Right atrium auricular region (tissue), 2 donors: ENCODE measurements at regions not wholly inside any gene's neighbourhood (a gene's known extent, or its start where the extent isn't known, plus 50 kb on each side); places are given as distances from the start of the nearest gene placed in this dataset.

Experiments
- DNase-seq: peaks from one replicate; pipeline ENCODE4 v3.0.0-alpha.2; 2019; ENCODE audit warnings: low spot score
- H3K27ac ChIP-seq, 2 donors: fragments of 200-600 bp; sonication (generic); 1 replicate in 1 of 2; 2 replicates in 1 of 2; pipeline ENCODE4 v1.5.1; 2016 to 2019
- H3K27me3 ChIP-seq, 2 donors: fragments of 200-600 bp; sonication (generic); one replicate each; pipeline versions ENCODE4 v1.5.1 to v1.6.0; 2017 to 2019
- H3K36me3 ChIP-seq: fragments of 200-600 bp; sonication (generic); one replicate; pipeline ENCODE4 v1.5.1; 2016
- H3K4me1 ChIP-seq, 2 donors: fragments of 200-600 bp; sonication (generic); one replicate each; pipeline versions ENCODE4 v1.5.1 to v1.6.0; 2017 to 2019
- H3K4me3 ChIP-seq, 2 donors: fragments of 200-600 bp; sonication (generic); 1 replicate in 1 of 2; 2 replicates in 1 of 2; pipeline ENCODE4 v1.5.1; 2017 to 2019; ENCODE audit warnings: mild to moderate bottlenecking in 1 of 2, moderate library complexity in 1 of 2
- H3K9me3 ChIP-seq, 2 donors: fragments of 200-600 bp; sonication (generic); one replicate each; pipeline ENCODE4 v1.5.1; 2019
- CTCF ChIP-seq, 2 donors: fragments of 200-600 bp; sonication (generic); IDR thresholded peaks; one replicate each; pipeline ENCODE4 v1.5.1; 2019; ENCODE audit warnings: antibody characterized with exemption in 2 of 2

- DNase-seq, result no peak
- no peak overlapping the region for H3K27ac ChIP-seq
- no peak overlapping the region for H3K4me3 ChIP-seq
- peaks cover 0 to 25% of the 10 kb centered on the region in 2 donors for H3K4me1 ChIP-seq
- H3K36me3 ChIP-seq, result no peaks in the 10 kb centered on the region
- H3K27me3 ChIP-seq, result peaks cover 15 to 29% of the 10 kb centered on the region in 2 donors
- no peak for TF ChIP-seq CTCF (IDR thresholded peaks at IDR 0.05)
- no peaks in the 10 kb centered on the region for H3K9me3 ChIP-seq
Observed at GRCh38 chr7:128170461-128170860, 70.6 kb upstream of the LEP start.

- H3K27ac ChIP-seq, result no peak overlapping the region
- H3K27me3 ChIP-seq, result peaks cover 13 to 22% of the 10 kb centered on the region in 2 donors
Observed at GRCh38 chr7:128171342-128171918, 69.6 kb upstream of the LEP start.

GRCh38 chr7:128172151-128172550 is 68.9 kb upstream of the LEP start:
- H3K27ac ChIP-seq, result no peak overlapping the region
- DNase-seq, result no peak
- peaks cover 7 to 16% of the 10 kb centered on the region in 2 donors for H3K27me3 ChIP-seq
- H3K4me3 ChIP-seq, result no peak overlapping the region
- no peak for TF ChIP-seq CTCF (IDR thresholded peaks at IDR 0.05)
- no peaks in the 10 kb centered on the region for H3K36me3 ChIP-seq
- peaks cover 0 to 15% of the 10 kb centered on the region in 2 donors for H3K4me1 ChIP-seq
- H3K9me3 ChIP-seq, result no peaks in the 10 kb centered on the region

More at GRCh38 chr7:128171342-128171918, 69.6 kb upstream of the LEP start:
- Histone ChIP-seq H3K36me3 (no peaks in the 10 kb centered on the region), H3K4me3 (no peak overlapping the region), H3K9me3 (no peaks in the 10 kb centered on the region), H3K4me1 (peaks cover 0 to 22% of the 10 kb centered on the region in 2 donors)
- TF ChIP-seq CTCF (IDR thresholded peaks at IDR 0.05), result no peak
- DNase-seq, result no peak

- no peak overlapping the region for H3K27ac ChIP-seq
- H3K27me3 ChIP-seq, result peaks cover 4 to 8% of the 10 kb centered on the region in 2 donors
Observed at GRCh38 chr7:128172963-128173362, 68.1 kb upstream of the LEP start.

GRCh38 chr7:128174386-128174785 is 66.7 kb upstream of the LEP start:
- TF ChIP-seq CTCF (IDR thresholded peaks at IDR 0.05), result no peak
- Histone ChIP-seq H3K27me3 (no peaks in the 10 kb centered on the region), H3K36me3 (no peaks in the 10 kb centered on the region)

More at GRCh38 chr7:128172963-128173362, 68.1 kb upstream of the LEP start:
- no peak for TF ChIP-seq CTCF (IDR thresholded peaks at IDR 0.05)
- no peaks in the 10 kb centered on the region for H3K36me3 ChIP-seq
- peaks cover 0 to 6% of the 10 kb centered on the region in 2 donors for H3K4me1 ChIP-seq
- H3K9me3 ChIP-seq, result no peaks in the 10 kb centered on the region
- DNase-seq, result no peak
- no peak overlapping the region for H3K4me3 ChIP-seq

GRCh38 chr7:128176696-128177095 is 64.4 kb upstream of the LEP start:
- no peaks in the 10 kb centered on the region for H3K36me3 ChIP-seq
- TF ChIP-seq CTCF (IDR thresholded peaks at IDR 0.05), result no peak
- H3K4me1 ChIP-seq, result no peaks in the 10 kb centered on the region
- no peaks in the 10 kb centered on the region for H3K9me3 ChIP-seq
- H3K27ac ChIP-seq, result no peak overlapping the region
- H3K4me3 ChIP-seq, result no peak overlapping the region
- DNase-seq, result no peak
- H3K27me3 ChIP-seq, result no peaks in the 10 kb centered on the region

More at GRCh38 chr7:128174386-128174785, 66.7 kb upstream of the LEP start:
- H3K4me1 ChIP-seq, result no peaks in the 10 kb centered on the region
- no peak overlapping the region for H3K4me3 ChIP-seq
- no peaks in the 10 kb centered on the region for H3K9me3 ChIP-seq
- no peak for DNase-seq
- no peak overlapping the region for H3K27ac ChIP-seq
